GM21367 (cell line): ENCODE measurements at regions not wholly inside any gene's neighbourhood (a gene's known extent, or its start where the extent isn't known, plus 50 kb on each side); places are given as distances from the start of the nearest gene placed in this dataset.
"Not testable (repeated sequence)": the region's sequence is repeated elsewhere in the genome, so short reads cannot be mapped to it uniquely, and the experiment has no call there.

ENCODE experiments used
- ATAC-seq: cut with Tn5 transposase; IDR thresholded peaks from one replicate; pipeline ENCODE4 v1.9.1; 2021; ENCODE audit not compliant: unreplicated experiment

GRCh38 chr7:142575351-142575750 lies 173.9 kb upstream of the PRSS1 start:
- ATAC-seq: not testable (repeated sequence)

GRCh38 chr7:142571581-142571980 lies 177.7 kb upstream of the PRSS1 start:
- no peak for ATAC-seq

GRCh38 chr7:142569851-142570250 lies 179.4 kb upstream of the PRSS1 start:
- no peak for ATAC-seq

GRCh38 chr7:142568435-142569097 lies 180.7 kb upstream of the PRSS1 start:
- ATAC-seq: no peak

- ATAC-seq: no peak
Measured at GRCh38 chr7:142567201-142568075, 181.8 kb upstream of the PRSS1 start.

- ATAC-seq: no peak
Measured at GRCh38 chr7:142566271-142566670, 183.0 kb upstream of the PRSS1 start.

- ATAC-seq: not testable (repeated sequence)
Measured at GRCh38 chr7:142564125-142564524, 185.1 kb upstream of the PRSS1 start.

GRCh38 chr7:142563470-142563869 lies 185.8 kb upstream of the PRSS1 start:
- ATAC-seq: no peak

- no peak for ATAC-seq
Measured at GRCh38 chr7:142562688-142563087, 186.6 kb upstream of the PRSS1 start.

- not testable (repeated sequence) for ATAC-seq
Measured at GRCh38 chr7:142561396-142561795, 187.9 kb upstream of the PRSS1 start.

- not testable (repeated sequence) for ATAC-seq
Measured at GRCh38 chr7:142560770-142561169, 188.5 kb upstream of the PRSS1 start.

- ATAC-seq: no peak
Measured at GRCh38 chr7:142560166-142560565, 189.1 kb upstream of the PRSS1 start.

- peak; percentile 85 for ATAC-seq
Measured at GRCh38 chr7:142557971-142558582, 191.2 kb upstream of the PRSS1 start.

GRCh38 chr7:142556740-142557139 lies 192.5 kb upstream of the PRSS1 start:
- no peak for ATAC-seq

GRCh38 chr7:142554560-142555532 lies 194.4 kb upstream of the PRSS1 start:
- ATAC-seq: no peak

- ATAC-seq: no peak
Measured at GRCh38 chr7:142553216-142553615, 196.1 kb upstream of the PRSS1 start.

GRCh38 chr7:142548978-142549377 lies 200.3 kb upstream of the PRSS1 start:
- no peak for ATAC-seq

GRCh38 chr7:142546452-142546851 lies 202.8 kb upstream of the PRSS1 start:
- ATAC-seq: no peak

- ATAC-seq: no peak
Measured at GRCh38 chr7:142542942-142543341, 206.3 kb upstream of the PRSS1 start.

GRCh38 chr7:142542105-142542504 lies 207.2 kb upstream of the PRSS1 start:
- ATAC-seq: no peak

GRCh38 chr7:142540371-142540770 lies 208.9 kb upstream of the PRSS1 start:
- no peak for ATAC-seq
